ENCODE measurements at regions not wholly inside any gene's neighbourhood (a gene's known extent, or its start where the extent isn't known, plus 50 kb on each side); places are given as distances from the start of the nearest gene placed in this dataset.

- no peak for DNase-seq (ENCODE audit: low spot score)
Observed at GRCh38 chr5:91706785-91707520, 323.8 kb upstream of the ARRDC3 start.

GRCh38 chr5:91703128-91703527, 320.0 kb upstream of the ARRDC3 start:
- no peak for DNase-seq (ENCODE audit: low spot score)

GRCh38 chr5:91699429-91699828, 316.3 kb upstream of the ARRDC3 start:
- DNase-seq (ENCODE audit: low spot score) = no peak

GRCh38 chr5:91691592-91691991, 308.5 kb upstream of the ARRDC3 start:
- no peak for DNase-seq (ENCODE audit: low spot score)

- no peak for DNase-seq (ENCODE audit: low spot score)
Observed at GRCh38 chr5:91690921-91691320, 307.8 kb upstream of the ARRDC3 start.

GRCh38 chr5:91687430-91687829, 304.3 kb upstream of the ARRDC3 start:
- DNase-seq (ENCODE audit: low spot score) = no peak

- no peak for DNase-seq (ENCODE audit: low spot score)
Observed at GRCh38 chr5:91684625-91685024, 301.5 kb upstream of the ARRDC3 start.

GRCh38 chr5:91670563-91670962, 287.4 kb upstream of the ARRDC3 start:
- no peak for DNase-seq (ENCODE audit: low spot score)

- DNase-seq (ENCODE audit: low spot score) = no peak
Observed at GRCh38 chr5:91670122-91670521, 287.0 kb upstream of the ARRDC3 start.

- DNase-seq (ENCODE audit: low spot score) = no peak
Observed at GRCh38 chr5:91668261-91668660, 285.1 kb upstream of the ARRDC3 start.

- no peak for DNase-seq (ENCODE audit: low spot score)
Observed at GRCh38 chr5:91652678-91653077, 269.6 kb upstream of the ARRDC3 start.

GRCh38 chr5:91651704-91652103, 268.6 kb upstream of the ARRDC3 start:
- DNase-seq (ENCODE audit: low spot score) = no peak

- no peak for DNase-seq (ENCODE audit: low spot score)
Observed at GRCh38 chr5:91645347-91645746, 262.2 kb upstream of the ARRDC3 start.

GRCh38 chr5:91643797-91644196, 260.7 kb upstream of the ARRDC3 start:
- DNase-seq (ENCODE audit: low spot score) = no peak

- no peak for DNase-seq (ENCODE audit: low spot score)
Observed at GRCh38 chr5:91642581-91642980, 259.5 kb upstream of the ARRDC3 start.

GRCh38 chr5:91641730-91642350, 258.7 kb upstream of the ARRDC3 start:
- DNase-seq (ENCODE audit: low spot score) = peak; percentile 12

GRCh38 chr5:91639744-91640143, 256.6 kb upstream of the ARRDC3 start:
- no peak for DNase-seq (ENCODE audit: low spot score)

- no peak for DNase-seq (ENCODE audit: low spot score)
Observed at GRCh38 chr5:91638010-91638409, 254.9 kb upstream of the ARRDC3 start.

GRCh38 chr5:91635950-91636734, 253.0 kb upstream of the ARRDC3 start:
- no peak for DNase-seq (ENCODE audit: low spot score)

- no peak for DNase-seq (ENCODE audit: low spot score)
Observed at GRCh38 chr5:91632871-91633270, 249.8 kb upstream of the ARRDC3 start.

GRCh38 chr5:91611746-91612145, 228.6 kb upstream of the ARRDC3 start:
- DNase-seq (ENCODE audit: low spot score) = no peak

- DNase-seq (ENCODE audit: low spot score) = no peak
Observed at GRCh38 chr5:91607675-91608074, 224.6 kb upstream of the ARRDC3 start.

- DNase-seq (ENCODE audit: low spot score) = no peak
Observed at GRCh38 chr5:91599863-91600262, 216.7 kb upstream of the ARRDC3 start.
